GM18508 (cell line): ENCODE measurements at regions not wholly inside any gene's neighbourhood (a gene's known extent, or its start where the extent isn't known, plus 50 kb on each side); places are given as distances from the start of the nearest gene placed in this dataset.

Experiments
- ATAC-seq: cut with Tn5 transposase; IDR thresholded peaks from one replicate; pipeline ENCODE4 v1.9.1; 2021; ENCODE audit warnings: moderate number of reproducible peaks; ENCODE audit not compliant: insufficient read depth, unreplicated experiment

DNA sequence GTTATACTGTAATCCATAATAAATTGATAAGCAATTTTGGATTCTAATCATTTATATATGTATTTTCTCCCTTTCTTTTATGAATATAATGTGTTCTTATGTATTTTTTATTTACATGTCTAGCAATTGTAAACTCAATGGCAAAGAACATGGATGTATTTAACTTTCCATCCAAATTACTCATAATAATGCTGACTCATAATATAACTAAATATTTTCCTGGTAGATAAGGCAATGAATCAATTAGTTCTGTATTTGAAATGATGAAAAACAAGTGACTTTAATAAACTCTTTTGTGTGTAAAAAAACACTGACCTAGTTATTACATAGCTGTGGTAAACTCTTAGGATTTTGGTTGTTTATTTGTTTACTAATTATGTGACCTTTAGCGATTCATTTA lies 211.2 kb downstream of the DTHD1 start:
- no peak for ATAC-seq

DNA sequence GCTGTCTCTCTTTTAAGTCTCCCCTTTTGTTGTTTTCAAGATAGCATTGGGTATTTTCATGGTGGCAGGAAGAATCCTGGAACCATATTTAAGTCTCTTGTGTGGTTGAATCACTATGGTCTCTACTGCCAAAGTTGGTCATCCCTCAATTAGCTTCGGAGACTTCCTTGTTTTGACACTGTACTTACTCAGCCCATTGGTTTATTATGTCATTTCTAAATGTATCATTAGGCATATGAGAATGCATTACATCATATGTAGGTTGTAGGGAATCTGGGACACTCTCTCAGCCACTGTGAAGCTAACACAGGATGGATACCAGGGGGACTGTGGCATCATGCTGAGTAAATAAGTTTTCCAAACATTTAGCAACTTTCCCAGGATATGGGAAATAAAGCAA lies 211.8 kb downstream of the DTHD1 start:
- ATAC-seq = no peak

DNA sequence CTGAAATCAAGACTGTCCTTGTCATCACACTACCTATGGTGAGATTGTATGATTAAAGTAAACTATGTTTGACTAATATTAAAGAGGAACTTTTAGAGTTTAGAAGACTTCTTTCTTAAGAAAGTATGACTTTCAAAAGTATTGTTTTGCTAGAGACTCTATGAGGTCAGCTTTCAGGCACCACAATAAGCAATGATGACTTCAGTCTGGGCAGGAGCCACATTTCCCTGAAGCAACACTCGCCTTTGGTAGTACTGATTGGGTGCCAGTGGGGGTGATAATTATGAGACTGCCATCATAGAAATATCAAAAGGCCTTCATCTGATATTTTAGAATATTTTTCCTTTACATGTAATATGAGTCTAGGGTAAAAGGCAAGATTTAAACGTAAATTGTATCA lies 212.6 kb downstream of the DTHD1 start:
- no peak for ATAC-seq

DNA sequence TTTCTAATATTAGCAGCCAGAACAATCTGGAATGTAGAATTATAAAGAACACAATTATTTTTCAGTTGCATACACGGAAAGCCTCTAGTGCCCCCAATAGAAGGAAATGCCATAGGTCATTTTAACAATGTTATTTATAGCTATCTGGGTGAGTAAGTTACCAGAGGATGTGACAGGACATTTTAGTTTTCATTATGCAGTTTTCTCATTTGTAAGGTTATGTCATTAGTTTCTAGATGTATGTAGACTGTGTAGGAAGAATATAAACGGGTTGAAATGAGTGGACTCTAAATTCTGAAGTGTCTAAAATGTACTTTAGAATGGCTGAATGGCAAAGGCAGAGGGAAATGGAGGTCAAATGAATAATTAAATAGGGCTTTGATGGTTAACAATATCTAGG lies 213.3 kb downstream of the DTHD1 start:
- ATAC-seq = no peak

DNA sequence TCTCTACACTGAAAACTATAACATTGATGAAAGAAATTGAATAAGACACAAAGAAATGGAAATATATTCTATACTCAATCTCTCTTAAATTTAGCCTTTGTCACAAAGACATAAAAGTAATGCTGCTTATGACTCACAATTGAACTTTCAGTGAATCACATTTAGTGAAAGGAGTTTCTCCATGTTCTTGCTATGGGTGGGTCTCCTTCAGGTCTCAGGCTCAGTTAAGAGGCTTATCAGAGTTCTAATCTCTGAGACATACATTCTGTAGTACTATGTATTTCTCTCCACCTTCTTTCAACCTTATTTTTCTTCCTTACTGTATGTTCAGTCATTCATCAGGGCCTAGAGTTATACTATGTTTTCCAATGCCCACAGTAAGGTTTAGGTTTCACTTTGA lies 220.9 kb downstream of the DTHD1 start:
- no peak for ATAC-seq

DNA sequence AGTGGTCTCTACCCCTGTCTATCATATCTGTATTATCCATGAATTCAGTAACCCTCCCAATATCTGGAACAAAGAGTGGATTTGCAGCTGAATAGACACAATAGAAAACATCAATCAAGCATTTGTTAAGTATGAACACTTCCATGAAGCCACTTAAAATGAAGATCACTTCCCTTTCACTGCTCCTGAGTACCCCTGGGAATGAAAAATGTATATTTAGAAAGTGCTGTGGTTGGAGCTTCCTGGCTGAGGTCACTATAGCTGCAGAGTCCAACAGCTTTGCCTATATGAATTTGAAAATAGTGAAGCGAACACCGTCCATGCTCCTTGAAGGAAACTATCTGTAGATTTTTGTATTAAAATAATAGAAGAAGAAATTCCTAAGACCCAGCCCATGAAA lies 227.0 kb downstream of the DTHD1 start:
- no peak for ATAC-seq

DNA sequence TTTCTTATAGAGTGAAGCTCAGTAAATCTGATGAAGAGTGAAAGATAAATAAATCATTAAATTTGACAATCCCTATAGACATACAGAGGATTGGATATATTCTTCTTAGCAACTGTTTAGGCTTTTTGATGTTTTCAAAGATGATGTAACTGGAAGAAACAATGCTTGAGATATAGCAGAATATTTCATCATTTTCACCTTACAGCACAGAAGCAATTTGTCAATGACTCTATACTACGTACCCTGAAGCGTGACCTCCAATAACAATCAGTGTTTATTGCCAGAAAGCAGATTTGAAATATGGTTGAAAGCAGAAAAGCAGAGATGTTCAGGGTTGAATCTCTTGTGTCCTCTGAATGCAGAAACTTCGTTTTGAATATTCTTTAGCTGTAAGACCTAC lies 228.4 kb downstream of the DTHD1 start:
- no peak for ATAC-seq

DNA sequence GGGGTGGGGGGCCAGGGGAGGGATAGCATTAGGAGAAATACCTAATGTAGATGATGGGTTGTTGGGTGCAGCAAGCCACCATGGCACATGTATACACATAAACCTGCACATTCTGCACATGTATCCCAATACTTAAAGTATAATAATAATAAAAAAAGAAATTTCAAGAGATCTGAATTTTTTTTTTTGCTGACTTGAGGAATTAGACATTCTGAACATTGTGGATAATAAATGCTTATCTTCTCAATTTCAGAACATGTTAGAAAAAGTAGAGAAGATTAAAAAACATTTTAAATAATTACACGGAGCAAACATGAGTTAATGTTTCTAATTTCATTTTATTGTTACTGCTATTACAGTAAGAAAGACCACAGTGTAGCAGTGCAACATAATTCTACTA lies 230.4 kb downstream of the DTHD1 start:
- no peak for ATAC-seq

DNA sequence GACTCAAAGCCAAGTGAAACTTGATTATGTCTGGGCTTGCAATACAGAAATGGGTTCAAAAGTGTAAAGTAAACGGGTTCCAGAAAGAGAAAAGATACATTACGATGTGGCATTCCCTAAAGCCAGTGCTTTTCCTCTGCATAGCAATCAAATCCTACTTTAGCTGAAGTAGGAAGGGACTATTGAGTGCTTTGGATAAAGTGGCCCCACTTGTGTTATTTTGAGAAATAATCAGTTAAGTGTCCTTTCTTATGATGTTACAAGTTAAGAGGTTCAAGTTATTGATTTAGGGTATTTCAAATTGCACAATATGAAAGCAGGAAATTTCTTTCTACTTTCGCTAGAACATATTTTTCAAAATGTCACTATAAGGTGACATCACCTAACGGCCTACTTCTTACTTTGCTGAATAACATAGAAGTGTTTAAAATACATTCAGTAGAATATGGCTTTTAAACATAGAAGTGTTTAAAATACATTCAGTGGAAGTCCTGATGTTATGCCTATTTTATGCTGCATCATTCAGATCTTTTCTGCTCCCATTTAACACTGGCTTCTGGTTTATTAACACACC lies 235.2 kb downstream of the DTHD1 start:
- ATAC-seq = no peak

DNA sequence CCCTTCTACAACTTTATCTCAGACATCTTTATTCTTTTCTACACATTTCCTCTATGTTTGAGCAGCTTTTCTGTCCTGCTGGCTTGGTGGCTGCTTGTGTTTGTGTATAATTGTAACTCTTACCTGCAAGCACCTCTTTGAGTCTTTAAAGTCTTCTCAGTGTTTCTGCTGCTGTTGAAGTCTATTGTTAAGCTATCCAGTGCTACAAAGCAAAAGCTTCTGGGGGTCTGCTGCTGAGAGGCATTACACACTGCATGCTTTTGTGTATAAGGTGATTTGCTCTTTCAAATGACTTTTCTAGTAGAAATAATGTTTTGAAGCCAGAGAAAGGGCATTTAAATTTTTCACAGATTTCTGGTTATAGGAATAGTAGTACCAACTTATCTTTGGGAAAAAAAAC lies 241.8 kb downstream of the DTHD1 start:
- ATAC-seq = no peak

DNA sequence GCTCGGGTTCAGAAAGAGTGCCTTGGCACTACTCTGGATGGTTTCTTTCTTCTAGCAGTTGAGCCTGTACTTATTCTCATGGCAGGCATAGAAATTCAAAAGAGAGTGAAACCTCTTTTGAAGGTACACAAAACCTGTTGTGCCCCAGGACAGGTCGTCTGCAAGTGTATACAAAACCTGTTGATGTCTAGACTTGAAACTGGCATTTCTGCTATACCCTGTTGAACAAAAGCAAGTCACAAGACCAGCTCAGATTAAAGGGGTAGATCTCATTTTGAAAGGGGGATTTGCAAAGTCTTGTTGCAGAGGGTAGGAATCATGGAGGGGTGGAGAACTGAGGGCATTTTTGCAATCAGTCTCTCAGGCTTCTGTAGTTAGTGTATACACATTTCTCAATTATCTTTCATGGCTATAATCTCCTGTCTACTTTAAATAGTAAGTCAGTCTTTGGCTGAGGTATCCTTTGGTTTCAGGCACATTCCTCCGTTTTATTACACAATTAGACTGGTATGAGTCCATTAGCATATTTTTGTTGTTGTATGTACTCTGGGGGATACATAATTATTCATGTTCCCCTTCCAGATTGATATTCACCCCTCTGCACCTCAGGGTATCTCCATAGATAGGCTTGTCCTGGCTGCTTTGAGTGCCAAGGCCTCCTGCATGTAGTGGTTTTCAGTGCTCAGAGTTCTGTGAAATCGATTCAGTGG lies 251.4 kb downstream of the DTHD1 start:
- no peak for ATAC-seq

DNA sequence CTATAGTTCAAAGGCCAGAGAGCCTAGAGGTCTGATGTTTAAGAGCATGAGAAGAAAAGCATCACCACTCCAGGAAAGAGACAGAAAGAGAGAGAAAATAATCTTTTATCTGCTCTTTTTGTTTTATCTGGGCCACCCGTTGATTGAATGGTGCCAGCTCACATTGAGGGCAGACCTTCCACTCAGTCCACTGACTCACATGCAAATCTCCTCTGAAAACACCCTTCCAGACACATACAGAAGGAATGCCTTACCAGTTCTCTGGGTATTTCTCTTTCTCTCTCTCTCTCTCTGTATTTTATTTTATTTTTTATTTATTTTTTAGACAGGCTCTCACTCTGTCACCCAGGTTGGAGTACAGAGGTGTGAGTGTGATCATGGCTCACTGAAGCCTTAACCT lies 252.5 kb downstream of the DTHD1 start:
- ATAC-seq = no peak

DNA sequence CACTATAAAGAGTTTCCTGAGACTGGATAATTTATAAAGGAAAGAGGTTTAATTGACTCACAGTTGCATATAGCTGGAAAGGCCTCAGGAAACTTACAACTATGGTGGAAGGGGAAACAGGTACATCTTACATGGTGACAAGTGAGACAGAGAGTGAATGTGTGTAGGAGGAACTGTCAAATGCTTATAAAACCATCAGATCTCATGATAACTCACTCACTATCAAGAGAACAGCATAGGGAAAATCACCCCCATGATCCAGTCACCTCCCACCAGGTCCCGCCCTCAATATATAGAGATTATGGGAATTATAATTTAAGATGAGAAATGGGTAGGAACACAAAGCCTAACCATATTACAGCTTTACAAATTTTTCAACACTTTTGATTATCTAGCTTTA lies 266.0 kb downstream of the DTHD1 start:
- no peak for ATAC-seq

DNA sequence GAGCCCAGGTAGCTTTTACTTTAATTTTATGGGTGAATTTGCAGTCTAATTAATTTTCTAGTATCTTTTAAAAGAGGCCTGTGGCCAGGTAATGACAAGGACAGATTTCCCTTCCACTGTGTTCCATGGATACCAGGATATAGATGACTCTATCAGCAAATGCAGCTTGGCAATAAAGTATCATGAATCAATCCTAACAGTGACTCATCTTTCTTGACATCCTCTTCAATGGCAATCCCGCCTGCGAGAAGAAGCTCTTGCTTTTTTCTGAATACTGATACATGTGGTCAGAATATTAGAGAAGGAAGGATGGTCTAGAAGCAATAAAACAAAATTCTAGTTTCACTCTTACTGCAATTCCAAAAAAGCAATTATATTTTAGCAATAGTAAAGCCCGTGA lies 267.8 kb downstream of the DTHD1 start:
- ATAC-seq = no peak

DNA sequence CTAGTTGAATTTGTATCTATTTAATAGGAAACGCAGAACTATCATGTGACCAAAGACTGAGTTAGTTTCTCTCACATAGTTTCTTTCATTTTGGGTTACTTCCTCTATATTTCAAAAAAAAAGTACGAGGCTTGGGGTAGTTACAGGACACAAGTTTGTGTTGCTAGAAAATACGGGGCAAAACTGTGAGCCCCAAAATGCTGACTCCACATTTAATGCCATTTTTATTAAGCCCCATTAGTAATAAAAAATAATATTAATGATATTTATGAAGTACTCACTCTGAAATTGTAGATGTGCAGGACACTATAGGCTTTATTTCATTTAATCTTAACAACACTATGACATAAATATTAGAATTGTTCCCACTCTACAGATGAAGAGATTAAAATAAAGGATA lies 268.6 kb downstream of the DTHD1 start:
- ATAC-seq = no peak

DNA sequence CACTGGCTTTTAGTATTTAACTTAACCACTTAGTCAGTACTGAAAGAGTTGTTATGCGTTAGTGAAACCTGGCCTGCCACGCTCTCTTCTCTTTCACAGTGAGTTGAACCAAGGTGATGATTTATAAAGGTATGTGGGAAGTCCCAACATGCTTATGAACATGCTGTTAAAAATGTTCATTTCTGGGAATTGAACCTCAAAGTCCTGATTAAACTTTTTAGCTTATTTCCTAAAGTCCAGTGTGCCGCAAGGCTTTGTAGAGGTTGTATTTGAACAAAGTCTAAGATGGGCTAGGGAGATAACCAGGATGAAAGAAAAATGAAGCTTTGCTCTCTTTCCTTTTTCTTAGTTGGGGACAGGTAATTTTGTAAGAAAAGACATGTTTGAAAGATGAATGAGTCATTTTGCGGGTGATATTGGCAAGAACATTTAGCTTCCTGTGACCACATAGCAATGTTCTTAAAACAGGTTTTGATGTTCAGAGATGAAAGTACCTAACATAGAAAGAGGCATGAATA lies 270.3 kb downstream of the DTHD1 start:
- peak; percentile 96 for ATAC-seq

DNA sequence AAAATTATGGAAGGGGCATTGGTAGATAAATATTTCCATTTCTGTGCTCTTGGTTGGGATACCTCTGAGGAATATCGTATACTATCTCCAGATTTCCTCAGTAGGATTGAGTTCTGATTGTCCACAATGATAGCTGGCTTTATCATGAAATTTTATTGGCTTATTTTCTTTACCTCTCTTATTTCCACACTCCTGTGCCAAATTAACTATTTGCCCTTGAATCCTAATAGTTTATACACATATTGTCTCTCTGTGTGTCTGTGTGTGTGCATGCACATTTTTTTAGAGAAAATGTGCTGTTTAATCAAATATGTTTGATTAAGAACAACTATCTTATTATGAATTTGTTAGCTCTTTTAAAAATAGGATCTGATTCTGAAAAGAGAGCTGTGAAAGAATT lies 271.6 kb downstream of the DTHD1 start:
- no peak for ATAC-seq

DNA sequence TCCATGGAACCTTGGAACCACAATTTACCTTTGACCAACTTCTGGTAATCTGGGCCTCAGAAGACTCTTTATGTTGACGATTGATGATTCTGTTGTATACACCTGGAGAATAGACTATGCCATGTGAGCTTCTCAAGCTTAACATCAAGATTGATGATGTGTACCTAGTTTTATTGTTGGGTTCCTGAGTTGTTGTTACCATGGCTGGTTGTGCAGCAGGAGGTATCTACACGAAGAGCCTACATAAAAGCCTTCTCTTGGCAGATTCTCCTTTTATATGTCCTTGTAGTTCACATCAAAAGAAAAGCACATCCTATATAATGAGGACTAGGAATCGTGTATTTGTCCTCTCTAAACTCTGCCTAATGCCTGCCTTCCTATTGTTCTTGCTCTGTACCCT lies 272.0 kb downstream of the DTHD1 start:
- ATAC-seq = no peak

DNA sequence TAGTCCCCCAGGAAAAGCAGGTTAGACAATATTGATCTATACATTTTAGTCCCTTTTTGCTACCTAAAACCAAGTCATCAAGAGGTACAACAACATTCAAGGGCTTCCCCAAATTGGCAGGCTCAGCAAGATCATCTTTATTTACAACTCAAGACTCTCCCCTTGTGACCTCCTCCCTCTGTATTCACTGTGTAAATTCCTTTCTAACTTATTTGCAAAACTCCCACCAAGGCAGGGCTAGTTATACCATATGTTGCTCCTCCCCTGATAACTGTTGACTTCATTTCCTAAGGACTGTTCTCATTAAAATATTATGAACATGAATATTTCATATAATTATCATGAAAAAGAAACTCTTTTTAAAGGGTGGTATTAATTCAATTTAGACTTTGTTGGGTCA lies 275.6 kb downstream of the DTHD1 start:
- no peak for ATAC-seq

DNA sequence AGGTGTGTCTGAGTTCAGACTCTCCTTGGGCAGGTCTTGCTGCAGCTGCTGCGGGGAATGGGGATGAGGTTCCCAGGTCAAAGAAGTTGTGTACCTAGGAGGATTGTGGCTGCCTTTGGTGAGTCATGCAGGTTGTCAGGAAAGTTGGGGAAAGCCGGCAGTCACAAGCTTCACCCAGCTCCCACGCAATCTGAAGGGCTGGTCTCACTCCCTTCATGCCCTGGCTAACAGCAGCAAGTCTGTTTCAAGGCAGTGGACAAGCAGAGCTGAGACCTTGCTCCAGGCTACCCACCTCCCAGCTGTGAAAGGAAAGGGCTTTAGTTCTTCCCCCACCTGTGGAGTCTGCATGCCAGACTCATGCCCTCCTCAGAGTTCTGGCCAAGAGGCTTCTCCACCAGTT lies 287.2 kb downstream of the DTHD1 start:
- no peak for ATAC-seq

DNA sequence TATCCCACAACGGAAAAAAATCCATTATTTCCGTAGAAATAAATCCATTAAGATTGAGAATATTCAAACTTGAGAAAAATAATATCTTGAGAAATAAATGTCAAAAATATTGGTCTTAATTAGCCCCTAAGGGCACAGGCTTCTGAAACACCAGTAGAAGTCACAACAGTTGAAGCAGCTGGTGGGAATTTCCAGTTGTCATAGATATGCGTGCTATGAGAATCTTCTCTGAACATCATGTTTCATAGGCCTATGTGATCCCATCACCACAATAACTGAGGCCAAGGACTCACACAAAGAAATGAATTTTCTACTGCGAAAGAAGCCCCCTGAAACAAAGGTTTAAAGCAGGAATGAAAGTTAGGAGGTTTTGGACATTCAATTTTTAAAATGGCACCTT lies 292.0 kb downstream of the DTHD1 start:
- no peak for ATAC-seq

DNA sequence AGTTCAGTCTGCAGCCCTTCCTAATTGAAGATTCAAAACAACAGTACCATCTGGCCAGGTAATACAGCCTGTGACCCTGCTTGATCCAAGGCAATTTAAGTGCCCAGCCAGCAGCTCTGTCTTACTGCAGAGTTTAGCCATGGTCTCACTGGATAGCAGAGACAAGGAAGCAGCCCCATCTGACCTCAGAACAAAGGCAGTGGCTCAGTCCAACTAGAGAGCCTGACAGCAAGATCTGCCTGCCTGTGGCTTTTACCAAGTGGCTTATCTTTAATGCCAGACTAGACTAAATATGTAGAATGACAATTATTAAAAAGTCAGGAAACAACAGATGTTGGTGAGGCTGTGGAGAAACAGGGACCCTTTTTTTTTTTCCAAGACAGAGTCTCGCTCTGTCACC lies 293.4 kb downstream of the DTHD1 start:
- ATAC-seq = no peak
